GM12878 (cell line): ENCODE measurements at regions not wholly inside any gene's neighbourhood (a gene's known extent, or its start where the extent isn't known, plus 50 kb on each side); places are given as distances from the start of the nearest gene placed in this dataset.

Source experiments
- ASH2L ChIP-seq: fragments of 300-600, 200-600 bp; sonication (generic); IDR thresholded peaks from 2 replicates; pipeline ENCODE4 v1.6.1; 2017; ENCODE audit warnings: low read depth, mild to moderate bottlenecking, borderline replicate concordance
- BCL11A ChIP-seq: IDR thresholded peaks from 2 replicates; pipeline ENCODE4 v1.6.1; 2011; ENCODE audit warnings: low read depth, low read length
- CTCF ChIP-seq, 3 experiments: IDR thresholded peaks in 2 of 3; conservative IDR thresholded peaks in 1 of 3; 2 replicates each; pipeline ENCODE4 v1.5.1; 2011; ENCODE audit warnings: low read depth in 3 of 3, low read length in 3 of 3, mild to moderate bottlenecking in 3 of 3, control low read depth in 2 of 3, moderate library complexity in 2 of 3, inconsistent platforms in 1 of 3, mixed read lengths in 1 of 3; ENCODE audit not compliant: control insufficient read depth in 2 of 3, insufficient read depth in 1 of 3; ENCODE audit errors: extremely low read depth in 1 of 3
- GABPA ChIP-seq: IDR thresholded peaks from 2 replicates; pipeline ENCODE4 v1.6.1; 2014; ENCODE audit warnings: antibody characterized with exemption, low read depth, mild to moderate bottlenecking, inconsistent platforms
- HDAC2 ChIP-seq: fragments of 200-600 bp; sonication (generic); IDR thresholded peaks from 2 replicates; pipeline ENCODE4 v1.6.1; 2017
- HDGF ChIP-seq: fragments of 450-650 bp; IDR thresholded peaks from 2 replicates; pipeline ENCODE4 v1.6.1; 2016; ENCODE audit warnings: antibody characterized with exemption
- JUND ChIP-seq: IDR thresholded peaks from 2 replicates; pipeline ENCODE4 v1.6.1; 2012; ENCODE audit warnings: low read depth, mild to moderate bottlenecking, low read length, improper control_type of control experiment, moderate library complexity
- KAT2A ChIP-seq: conservative IDR thresholded peaks from 2 replicates; pipeline ENCODE4 v1.6.1; 2011; ENCODE audit warnings: low read depth, low read length; ENCODE audit not compliant: control insufficient read depth
- KDM1A ChIP-seq: fragments of 200-600 bp; sonication (generic); IDR thresholded peaks from 2 replicates; pipeline ENCODE4 v1.6.1; 2016; ENCODE audit warnings: borderline replicate concordance
- MLLT1 ChIP-seq: fragments of 450-650 bp; IDR thresholded peaks from 2 replicates; pipeline ENCODE4 v1.6.1; 2016; ENCODE audit warnings: mild to moderate bottlenecking
- NKRF ChIP-seq: fragments of 450-650 bp; conservative IDR thresholded peaks from 2 replicates; pipeline ENCODE4 v1.6.1; 2017; ENCODE audit warnings: mild to moderate bottlenecking, moderate library complexity
- NR2F1 ChIP-seq: fragments of 450-650 bp; conservative IDR thresholded peaks from 2 replicates; pipeline ENCODE4 v1.6.1; 2017; ENCODE audit warnings: mild to moderate bottlenecking
- PKNOX1 ChIP-seq: fragments of 450-650 bp; IDR thresholded peaks from 2 replicates; pipeline ENCODE4 v1.6.1; 2016; ENCODE audit warnings: mild to moderate bottlenecking
- POLR2A ChIP-seq: IDR thresholded peaks from 2 replicates; pipeline ENCODE4 v1.6.1; 2011; ENCODE audit warnings: low read depth, mild to moderate bottlenecking, low read length
- SMC3 ChIP-seq: IDR thresholded peaks from 2 replicates; pipeline ENCODE4 v1.6.1; 2011; ENCODE audit warnings: low read length, improper control_type of control experiment, borderline replicate concordance
- SP1 ChIP-seq: IDR thresholded peaks from one replicate; pipeline ENCODE4 v1.6.1; 2011; ENCODE audit warnings: low read depth, low read length
- YBX1 ChIP-seq: fragments of 450-650 bp; IDR thresholded peaks from 2 replicates; pipeline ENCODE4 v1.6.1; 2016; ENCODE audit warnings: antibody characterized with exemption
- YY1 ChIP-seq: IDR thresholded peaks from 2 replicates; pipeline ENCODE4 v1.6.1; 2011; ENCODE audit warnings: low read depth, mild to moderate bottlenecking, low read length
- ZNF274 ChIP-seq: IDR thresholded peaks from one replicate; pipeline ENCODE4 v1.8.0; 2011; ENCODE audit not compliant: insufficient read length, insufficient read depth
- ZNF687 ChIP-seq: fragments of 450-650 bp; IDR thresholded peaks from 2 replicates; pipeline ENCODE4 v1.6.1; 2017; ENCODE audit warnings: mild to moderate bottlenecking, moderate library complexity

GRCh38 chr14:73771848-73772638 is 57.9 kb upstream of the PNMA1 start (continued):
- TF ChIP-seq CTCF (IDR thresholded peaks at IDR 0.05 in 2 of 3, conservative IDR thresholded peaks at IDR 0.05 in 1 of 3; ENCODE audit: control insufficient read depth in 2 of 3, extremely low read depth in 1 of 3, insufficient read depth in 1 of 3, low read depth in 3 of 3, low read length in 3 of 3) (peak in 2 of 3 experiments; percentile 0 to 16; a peak in 1 of 6 replicates), KAT2A (no peak), YBX1 (no peak), PKNOX1 (no peak; the same call in 1 of the 2 replicates), NR2F1 (peak; percentile 92), HDGF (peak; percentile 12; the same call in 1 of the 2 replicates), MLLT1 (peak; percentile 42; the same call in 1 of the 2 replicates), ASH2L (no peak), SMC3 (no peak), GABPA (no peak), POLR2A (peak; percentile 82), SP1 (peak; percentile 61), JUND (no peak), HDAC2 (no peak), YY1 (0 out of 2 replicates have a peak, but pooled peaks have one; percentile 40), KDM1A (no peak), ZNF274 (no peak), BCL11A (no peak), ZNF687 (peak; percentile 98), NKRF (0 out of 2 replicates have a peak, but pooled peaks have one; percentile 40)
